ENCODE measurements at regions not wholly inside any gene's neighbourhood (a gene's known extent, or its start where the extent isn't known, plus 50 kb on each side); places are given as distances from the start of the nearest gene placed in this dataset.

GRCh38 chr6:91476000-91476399, 889.1 kb upstream of the MAP3K7 start:
- no peak overlapping the region for H3K4me3 ChIP-seq
- H3K27ac ChIP-seq = no peak overlapping the region
- DNase-seq (ENCODE audit: low spot score) = no peak
- TF ChIP-seq CTCF (IDR thresholded peaks at IDR 0.05) = no peak

GRCh38 chr6:91465393-91465792, 878.5 kb upstream of the MAP3K7 start:
- no peak overlapping the region for H3K27ac ChIP-seq
- no peak for TF ChIP-seq CTCF (IDR thresholded peaks at IDR 0.05)
- DNase-seq (ENCODE audit: low spot score) = no peak
- H3K4me3 ChIP-seq = no peak overlapping the region

GRCh38 chr6:91464718-91465117, 877.8 kb upstream of the MAP3K7 start:
- no peak for TF ChIP-seq CTCF (IDR thresholded peaks at IDR 0.05)
- Histone ChIP-seq H3K27ac (no peak overlapping the region), H3K4me3 (no peak overlapping the region)
- DNase-seq (ENCODE audit: low spot score) = no peak

- no peak overlapping the region for H3K4me3 ChIP-seq
- TF ChIP-seq CTCF (IDR thresholded peaks at IDR 0.05) = no peak
- H3K27ac ChIP-seq = no peak overlapping the region
- DNase-seq (ENCODE audit: low spot score) = no peak
These were observed 877.3 kb upstream of the MAP3K7 start for GRCh38 chr6:91464201-91464600.

GRCh38 chr6:91462241-91462640, 875.4 kb upstream of the MAP3K7 start:
- DNase-seq (ENCODE audit: low spot score) = no peak
- no peak for TF ChIP-seq CTCF (IDR thresholded peaks at IDR 0.05)
- H3K4me3 ChIP-seq = no peak overlapping the region
- no peak overlapping the region for H3K27ac ChIP-seq

GRCh38 chr6:91453224-91453878, 866.5 kb upstream of the MAP3K7 start:
- TF ChIP-seq CTCF (IDR thresholded peaks at IDR 0.05) = no peak
- no peak overlapping the region for H3K4me3 ChIP-seq
- DNase-seq (ENCODE audit: low spot score) = no peak
- no peak overlapping the region for H3K27ac ChIP-seq

- no peak overlapping the region for H3K27ac ChIP-seq
- no peak for TF ChIP-seq CTCF (IDR thresholded peaks at IDR 0.05)
These were observed 862.7 kb upstream of the MAP3K7 start for GRCh38 chr6:91449539-91449938.

More at GRCh38 chr6:91449539-91449938, 862.7 kb upstream of the MAP3K7 start:
- no peak overlapping the region for H3K4me3 ChIP-seq
- DNase-seq (ENCODE audit: low spot score) = no peak
